ENCODE measurements at regions not wholly inside any gene's neighbourhood (a gene's known extent, or its start where the extent isn't known, plus 50 kb on each side); places are given as distances from the start of the nearest gene placed in this dataset.

GRCh38 chr10:21034241-21034640, 137.1 kb upstream of the NEBL start:
- TF ChIP-seq EZH2 (IDR thresholded peaks at IDR 0.05; ENCODE audit: low read length, missing control alignments) (no peak), CTCF (conservative IDR thresholded peaks at IDR 0.05 in 1 of 2, IDR thresholded peaks at IDR 0.05 in 1 of 2; ENCODE audit: low read depth in 1 of 2, low read length in 2 of 2) (no peak)
- Histone ChIP-seq H3K4me1 (ENCODE audit: control insufficient read depth, extremely low read depth, insufficient read depth, low read length) (no peaks in the 10 kb centered on the region), H3K27ac (ENCODE audit: insufficient read depth, low read length) (no peak overlapping the region), H3K4me2 (ENCODE audit: extremely low read depth, insufficient read depth, low read length) (no peak overlapping the region), H3K79me2 (ENCODE audit: control insufficient read depth, insufficient read depth, low read length) (no peaks in the 10 kb centered on the region), H3K27me3 (ENCODE audit: control insufficient read depth, insufficient read depth, low read length) (no peaks in the 10 kb centered on the region), H3K9ac (ENCODE audit: insufficient read depth, low read length) (no peak overlapping the region), H2AFZ (ENCODE audit: low read length) (no peak overlapping the region), H3K4me3 (replicated peaks in 1 of 4; ENCODE audit: control extremely low read depth in 1 of 4, insufficient read depth in 1 of 4, low read depth in 3 of 4, low read length in 4 of 4) (no peak overlapping the region), H4K20me1 (ENCODE audit: control insufficient read depth, extremely low read depth, insufficient read depth, low read length) (no peaks in the 10 kb centered on the region), H3K9me3 (ENCODE audit: control insufficient read depth, insufficient read depth, low read depth, low read length) (no peaks in the 10 kb centered on the region), H3K36me3 (ENCODE audit: control insufficient read depth, insufficient read depth, low read length) (no peaks in the 10 kb centered on the region)
- DNase-seq (ENCODE audit: low read depth in 2 of 2) = no peak

DNA sequence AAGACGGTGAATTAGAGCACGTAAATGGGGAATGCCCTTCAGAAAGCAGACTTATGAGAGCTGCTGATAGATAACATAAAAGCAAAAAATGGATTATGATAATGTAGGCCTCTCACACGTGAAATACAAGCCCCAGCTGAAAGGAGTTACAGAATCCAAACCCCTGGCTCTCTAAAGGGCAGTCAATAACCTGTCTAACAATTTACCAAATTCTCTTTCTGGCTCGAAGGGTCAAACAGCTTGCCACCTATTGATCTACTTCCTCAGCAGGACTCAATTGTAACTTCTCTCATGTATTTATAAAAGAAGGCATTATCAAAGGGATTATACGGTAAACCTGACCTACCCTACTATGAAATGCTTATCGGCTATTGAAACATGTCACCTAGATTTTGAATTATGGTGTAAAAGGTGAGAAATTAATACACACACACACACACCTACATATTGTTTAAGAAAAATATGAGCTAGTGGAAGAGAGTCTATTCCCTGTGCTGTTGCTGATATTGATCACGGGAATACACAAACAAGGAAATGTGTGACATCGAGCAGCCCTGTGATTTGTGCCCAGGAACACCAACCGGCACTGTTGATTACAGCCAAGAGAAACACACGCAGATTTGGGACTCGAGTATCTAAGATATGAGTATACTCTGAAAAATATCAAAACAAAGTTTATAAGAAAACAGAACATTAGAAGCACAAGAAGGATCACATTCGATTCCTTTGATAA, 135.6 kb upstream of the NEBL start:
- TF ChIP-seq CTCF (conservative IDR thresholded peaks at IDR 0.05 in 1 of 2, IDR thresholded peaks at IDR 0.05 in 1 of 2; ENCODE audit: low read depth in 1 of 2, low read length in 2 of 2) (no peak), EZH2 (IDR thresholded peaks at IDR 0.05; ENCODE audit: low read length, missing control alignments) (no peak)
- Histone ChIP-seq H2AFZ (ENCODE audit: low read length) (no peak overlapping the region), H3K9me3 (ENCODE audit: control insufficient read depth, insufficient read depth, low read depth, low read length) (no peaks in the 10 kb centered on the region), H4K20me1 (ENCODE audit: control insufficient read depth, extremely low read depth, insufficient read depth, low read length) (no peaks in the 10 kb centered on the region), H3K79me2 (ENCODE audit: control insufficient read depth, insufficient read depth, low read length) (no peaks in the 10 kb centered on the region), H3K27me3 (ENCODE audit: control insufficient read depth, insufficient read depth, low read length) (no peaks in the 10 kb centered on the region), H3K4me2 (ENCODE audit: extremely low read depth, insufficient read depth, low read length) (no peak overlapping the region), H3K4me1 (ENCODE audit: control insufficient read depth, extremely low read depth, insufficient read depth, low read length) (no peaks in the 10 kb centered on the region), H3K27ac (ENCODE audit: insufficient read depth, low read length) (no peak overlapping the region), H3K36me3 (ENCODE audit: control insufficient read depth, insufficient read depth, low read length) (no peaks in the 10 kb centered on the region), H3K9ac (ENCODE audit: insufficient read depth, low read length) (no peak overlapping the region), H3K4me3 (replicated peaks in 1 of 4; ENCODE audit: control extremely low read depth in 1 of 4, insufficient read depth in 1 of 4, low read depth in 3 of 4, low read length in 4 of 4) (no peak overlapping the region)
- DNase-seq (ENCODE audit: low read depth in 2 of 2) = no peak

DNA sequence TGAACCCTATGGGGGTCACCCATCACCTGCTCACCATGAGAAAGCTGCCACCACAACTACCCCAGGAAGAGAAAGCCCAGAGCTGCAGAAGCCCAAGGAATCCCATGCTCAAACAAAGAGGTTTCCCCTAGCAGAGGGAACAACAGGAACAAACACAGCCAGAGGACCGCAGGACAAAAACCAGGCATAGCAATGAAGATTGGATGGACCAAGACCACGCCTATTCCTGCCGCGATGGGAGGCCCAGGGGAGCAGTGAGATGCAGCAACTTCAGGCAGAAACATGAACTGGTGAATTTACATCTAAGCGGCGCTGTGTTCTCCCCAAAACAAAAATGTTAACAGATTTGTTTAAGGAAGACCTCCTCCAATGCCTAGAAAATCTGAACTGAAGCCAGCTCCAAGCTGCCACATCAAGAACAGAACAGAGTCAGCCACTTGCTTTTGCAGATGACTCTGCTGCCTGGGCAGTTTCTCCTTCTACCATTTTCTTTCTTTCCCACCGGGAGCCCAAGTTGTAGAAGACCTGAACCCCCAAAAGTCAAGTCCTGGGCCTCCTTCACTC, 134.2 kb upstream of the NEBL start:
- TF ChIP-seq EZH2 (IDR thresholded peaks at IDR 0.05; ENCODE audit: low read length, missing control alignments) (no peak), CTCF (conservative IDR thresholded peaks at IDR 0.05 in 1 of 2, IDR thresholded peaks at IDR 0.05 in 1 of 2; ENCODE audit: low read depth in 1 of 2, low read length in 2 of 2) (no peak)
- Histone ChIP-seq H2AFZ (ENCODE audit: low read length) (no peak overlapping the region), H3K27ac (ENCODE audit: insufficient read depth, low read length) (no peak overlapping the region), H4K20me1 (ENCODE audit: control insufficient read depth, extremely low read depth, insufficient read depth, low read length) (no peaks in the 10 kb centered on the region), H3K4me2 (ENCODE audit: extremely low read depth, insufficient read depth, low read length) (no peak overlapping the region), H3K27me3 (ENCODE audit: control insufficient read depth, insufficient read depth, low read length) (no peaks in the 10 kb centered on the region), H3K4me1 (ENCODE audit: control insufficient read depth, extremely low read depth, insufficient read depth, low read length) (no peaks in the 10 kb centered on the region), H3K9ac (ENCODE audit: insufficient read depth, low read length) (no peak overlapping the region), H3K36me3 (ENCODE audit: control insufficient read depth, insufficient read depth, low read length) (no peaks in the 10 kb centered on the region), H3K9me3 (ENCODE audit: control insufficient read depth, insufficient read depth, low read depth, low read length) (no peaks in the 10 kb centered on the region), H3K4me3 (replicated peaks in 1 of 4; ENCODE audit: control extremely low read depth in 1 of 4, insufficient read depth in 1 of 4, low read depth in 3 of 4, low read length in 4 of 4) (no peak overlapping the region), H3K79me2 (ENCODE audit: control insufficient read depth, insufficient read depth, low read length) (no peaks in the 10 kb centered on the region)
- DNase-seq (ENCODE audit: low read depth in 2 of 2) = no peak
